Kidney epithelial cell (primary cell): ENCODE measurements at regions not wholly inside any gene's neighbourhood (a gene's known extent, or its start where the extent isn't known, plus 50 kb on each side); places are given as distances from the start of the nearest gene placed in this dataset.

Experiments
- DNase-seq: peaks from one replicate; pipeline ENCODE4 v3.0.0-alpha.2; 2010; ENCODE audit warnings: low read depth
- H3K27me3 ChIP-seq: 2 replicates; pipeline ENCODE4 v1.6.0; 2011; ENCODE audit warnings: low read length; ENCODE audit not compliant: control insufficient read depth, insufficient read depth
- H3K36me3 ChIP-seq: 2 replicates; pipeline ENCODE4 v1.5.1; 2011; ENCODE audit warnings: low read length; ENCODE audit not compliant: control insufficient read depth, insufficient read depth
- H3K4me3 ChIP-seq: 2 replicates; pipeline ENCODE4 v1.5.1; 2011; ENCODE audit warnings: low read depth, mild to moderate bottlenecking, control low read depth, low read length
- CTCF ChIP-seq: IDR thresholded peaks from 2 replicates; pipeline ENCODE4 v1.5.1; 2011; ENCODE audit warnings: mild to moderate bottlenecking, moderate library complexity, low read length, control low read depth, inconsistent platforms; ENCODE audit not compliant: insufficient read depth, poor library complexity, severe bottlenecking

GRCh38 chr7:36096460-36097095 is 56.5 kb upstream of the EEPD1 start:
- no peaks in the 10 kb centered on the region for H3K27me3 ChIP-seq
- no peak overlapping the region for H3K4me3 ChIP-seq
- H3K36me3 ChIP-seq = no peaks in the 10 kb centered on the region
- DNase-seq = no peak
- TF ChIP-seq CTCF = no peak

GRCh38 chr7:36098096-36098495 is 55.0 kb upstream of the EEPD1 start:
- H3K36me3 ChIP-seq = no peaks in the 10 kb centered on the region
- DNase-seq = no peak
- no peak overlapping the region for H3K4me3 ChIP-seq
- H3K27me3 ChIP-seq = no peaks in the 10 kb centered on the region
- TF ChIP-seq CTCF = no peak

GRCh38 chr7:36100226-36100625 is 52.8 kb upstream of the EEPD1 start:
- Histone ChIP-seq H3K4me3 (no peak overlapping the region), H3K27me3 (no peaks in the 10 kb centered on the region), H3K36me3 (no peaks in the 10 kb centered on the region)
- DNase-seq = no peak
- TF ChIP-seq CTCF = no peak

- no peak for DNase-seq
- no peaks in the 10 kb centered on the region for H3K27me3 ChIP-seq
- no peak for TF ChIP-seq CTCF
- H3K4me3 ChIP-seq = no peak overlapping the region
- no peaks in the 10 kb centered on the region for H3K36me3 ChIP-seq
These were observed 52.4 kb upstream of the EEPD1 start for GRCh38 chr7:36100634-36101033.
